ENCODE measurements at regions not wholly inside any gene's neighbourhood (a gene's known extent, or its start where the extent isn't known, plus 50 kb on each side); places are given as distances from the start of the nearest gene placed in this dataset.

DNA sequence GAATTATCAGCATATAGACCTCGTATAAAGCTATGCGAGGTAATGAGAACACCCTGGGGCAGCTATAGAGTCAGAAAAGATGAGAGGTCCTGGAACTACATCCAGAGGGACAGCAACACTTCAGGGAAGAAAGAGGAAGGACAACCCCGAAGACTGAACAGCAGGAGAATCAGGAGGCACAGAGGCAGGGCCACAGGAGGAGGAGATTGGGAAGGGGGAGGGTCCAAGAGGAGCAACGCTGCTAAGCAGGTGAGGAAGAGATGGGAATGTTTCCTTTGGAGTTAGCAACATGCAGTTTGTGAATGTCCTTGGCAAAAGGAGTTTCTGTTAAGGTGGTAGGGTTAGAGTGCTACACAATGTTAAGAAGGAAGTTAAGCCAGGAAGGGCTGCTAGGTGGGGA lies 79.5 kb upstream of the OLIG3 start:
- TF ChIP-seq, protein P1, sequence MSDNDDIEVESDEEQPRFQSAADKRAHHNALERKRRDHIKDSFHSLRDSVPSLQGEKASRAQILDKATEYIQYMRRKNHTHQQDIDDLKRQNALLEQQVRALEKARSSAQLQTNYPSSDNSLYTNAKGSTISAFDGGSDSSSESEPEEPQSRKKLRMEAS (IDR thresholded peaks at IDR 0.05), result no peak
- no peak for TF ChIP-seq RAD21 (IDR thresholded peaks at IDR 0.05; ENCODE audit: low read depth)
- no peak for TF ChIP-seq YY1 (IDR thresholded peaks at IDR 0.05; ENCODE audit: low read depth)
- TF ChIP-seq, protein P2, sequence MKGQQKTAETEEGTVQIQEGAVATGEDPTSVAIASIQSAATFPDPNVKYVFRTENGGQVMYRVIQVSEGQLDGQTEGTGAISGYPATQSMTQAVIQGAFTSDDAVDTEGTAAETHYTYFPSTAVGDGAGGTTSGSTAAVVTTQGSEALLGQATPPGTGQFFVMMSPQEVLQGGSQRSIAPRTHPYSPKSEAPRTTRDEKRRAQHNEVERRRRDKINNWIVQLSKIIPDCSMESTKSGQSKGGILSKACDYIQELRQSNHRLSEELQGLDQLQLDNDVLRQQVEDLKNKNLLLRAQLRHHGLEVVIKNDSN (IDR thresholded peaks at IDR 0.05), result no peak
- TF ChIP-seq TCF12 (IDR thresholded peaks at IDR 0.05; ENCODE audit: low read depth), result no peak
- TF ChIP-seq CEBPB (IDR thresholded peaks at IDR 0.05), result no peak
- TF ChIP-seq TEAD4 (IDR thresholded peaks at IDR 0.05), result no peak
- TF ChIP-seq FOXM1 (IDR thresholded peaks at IDR 0.05; ENCODE audit: borderline replicate concordance, low read depth), result no peak
- no peak for TF ChIP-seq TAF1 (IDR thresholded peaks at IDR 0.05; ENCODE audit: low read depth)
- TF ChIP-seq EGR1 (IDR thresholded peaks at IDR 0.05), result no peak
